ENCODE measurements at regions not wholly inside any gene's neighbourhood (a gene's known extent, or its start where the extent isn't known, plus 50 kb on each side); places are given as distances from the start of the nearest gene placed in this dataset.
"Not testable (repeated sequence)": the region's sequence is repeated elsewhere in the genome, so short reads cannot be mapped to it uniquely, and the experiment has no call there.

- DNase-seq = no peak
Observed at GRCh38 chr1:223001653-223002634, 141.1 kb downstream of the TLR5 start.

GRCh38 chr1:223003549-223003948, 139.5 kb downstream of the TLR5 start:
- DNase-seq = no peak

GRCh38 chr1:223006371-223006770, 136.7 kb downstream of the TLR5 start:
- DNase-seq = no peak

GRCh38 chr1:223006917-223007648, 136.0 kb downstream of the TLR5 start:
- DNase-seq = no peak

GRCh38 chr1:223007935-223008334, 135.1 kb downstream of the TLR5 start:
- DNase-seq = no peak

- DNase-seq = no peak
Observed at GRCh38 chr1:223008808-223009207, 134.2 kb downstream of the TLR5 start.

- no peak for DNase-seq
Observed at GRCh38 chr1:223009406-223009805, 133.6 kb downstream of the TLR5 start.

- no peak for DNase-seq
Observed at GRCh38 chr1:223010582-223011504, 132.2 kb downstream of the TLR5 start.

- no peak for DNase-seq
Observed at GRCh38 chr1:223011505-223011856, 131.6 kb downstream of the TLR5 start.

GRCh38 chr1:223012176-223012788, 130.8 kb downstream of the TLR5 start:
- no peak for DNase-seq

- DNase-seq = no peak
Observed at GRCh38 chr1:223012938-223013337, 130.1 kb downstream of the TLR5 start.

GRCh38 chr1:223014142-223014873, 128.7 kb downstream of the TLR5 start:
- no peak for DNase-seq

- DNase-seq = no peak
Observed at GRCh38 chr1:223016381-223016780, 126.7 kb downstream of the TLR5 start.

GRCh38 chr1:223016890-223017289, 126.2 kb downstream of the TLR5 start:
- DNase-seq = no peak

GRCh38 chr1:223017291-223017690, 125.8 kb downstream of the TLR5 start:
- DNase-seq = no peak

- no peak for DNase-seq
Observed at GRCh38 chr1:223018534-223018933, 124.5 kb downstream of the TLR5 start.

- no peak for DNase-seq
Observed at GRCh38 chr1:223019256-223019655, 123.8 kb downstream of the TLR5 start.

GRCh38 chr1:223020770-223021169, 122.3 kb downstream of the TLR5 start:
- DNase-seq = no peak

- DNase-seq = no peak
Observed at GRCh38 chr1:223022641-223023473, 120.2 kb downstream of the TLR5 start.

- no peak for DNase-seq
Observed at GRCh38 chr1:223023863-223024262, 119.2 kb downstream of the TLR5 start.

GRCh38 chr1:223024486-223024885, 118.6 kb downstream of the TLR5 start:
- not testable (repeated sequence) for DNase-seq
